ENCODE measurements at regions not wholly inside any gene's neighbourhood (a gene's known extent, or its start where the extent isn't known, plus 50 kb on each side); places are given as distances from the start of the nearest gene placed in this dataset.

GRCh38 chr10:89120931-89121763 lies 86.0 kb downstream of the CH25H start:
- FAIRE-seq (no peak), DNase-seq (ENCODE audit: low read depth) (no peak)
- H3K27me3 ChIP-seq (ENCODE audit: control insufficient read depth, insufficient read depth, low read length), result no peaks in the 10 kb centered on the region
- no peaks in the 10 kb centered on the region for H3K36me3 ChIP-seq (ENCODE audit: control insufficient read depth, insufficient read depth, low read length)
- no peak overlapping the region for H3K4me3 ChIP-seq (ENCODE audit: low read depth, low read length)
- no peak for TF ChIP-seq CTCF (IDR thresholded peaks at IDR 0.05; ENCODE audit: insufficient read depth, low read length, severe bottlenecking)

GRCh38 chr10:89119651-89120050 lies 87.5 kb downstream of the CH25H start:
- FAIRE-seq, result no peak

GRCh38 chr10:89118091-89118490 lies 89.0 kb downstream of the CH25H start:
- DNase-seq (ENCODE audit: low read depth) (peak; percentile 97), FAIRE-seq (no peak)
- Histone ChIP-seq H3K36me3 (ENCODE audit: control insufficient read depth, insufficient read depth, low read length) (no peaks in the 10 kb centered on the region), H3K4me3 (ENCODE audit: low read depth, low read length) (no peak overlapping the region), H3K27me3 (ENCODE audit: control insufficient read depth, insufficient read depth, low read length) (no peaks in the 10 kb centered on the region)
- no peak for TF ChIP-seq CTCF (IDR thresholded peaks at IDR 0.05; ENCODE audit: insufficient read depth, low read length, severe bottlenecking)

More at GRCh38 chr10:89119651-89120050, 87.5 kb downstream of the CH25H start:
- DNase-seq (ENCODE audit: low read depth), result no peak
- H3K27me3 ChIP-seq (ENCODE audit: control insufficient read depth, insufficient read depth, low read length), result no peaks in the 10 kb centered on the region
- TF ChIP-seq CTCF (IDR thresholded peaks at IDR 0.05; ENCODE audit: insufficient read depth, low read length, severe bottlenecking), result no peak
- H3K36me3 ChIP-seq (ENCODE audit: control insufficient read depth, insufficient read depth, low read length), result no peaks in the 10 kb centered on the region
- no peak overlapping the region for H3K4me3 ChIP-seq (ENCODE audit: low read depth, low read length)

GRCh38 chr10:89115876-89116627 lies 91.1 kb downstream of the CH25H start:
- DNase-seq (ENCODE audit: low read depth) (peak; percentile 86), FAIRE-seq (no peak)
- TF ChIP-seq CTCF (IDR thresholded peaks at IDR 0.05; ENCODE audit: insufficient read depth, low read length, severe bottlenecking), result no peak
- Histone ChIP-seq H3K36me3 (ENCODE audit: control insufficient read depth, insufficient read depth, low read length) (no peaks in the 10 kb centered on the region), H3K27me3 (ENCODE audit: control insufficient read depth, insufficient read depth, low read length) (no peaks in the 10 kb centered on the region), H3K4me3 (ENCODE audit: low read depth, low read length) (no peak overlapping the region)

GRCh38 chr10:89114846-89115625 lies 92.1 kb downstream of the CH25H start:
- DNase-seq (ENCODE audit: low read depth) (no peak), FAIRE-seq (no peak)
- H3K36me3 ChIP-seq (ENCODE audit: control insufficient read depth, insufficient read depth, low read length), result no peaks in the 10 kb centered on the region
- no peak overlapping the region for H3K4me3 ChIP-seq (ENCODE audit: low read depth, low read length)
- H3K27me3 ChIP-seq (ENCODE audit: control insufficient read depth, insufficient read depth, low read length), result no peaks in the 10 kb centered on the region
- TF ChIP-seq CTCF (IDR thresholded peaks at IDR 0.05; ENCODE audit: insufficient read depth, low read length, severe bottlenecking), result no peak

Measured in bronchial epithelial cell (primary cell).